HG03060 (cell line): ENCODE measurements at regions not wholly inside any gene's neighbourhood (a gene's known extent, or its start where the extent isn't known, plus 50 kb on each side); places are given as distances from the start of the nearest gene placed in this dataset.

Source experiments
- ATAC-seq: cut with Tn5 transposase; IDR thresholded peaks from one replicate; pipeline ENCODE4 v1.9.1; 2021; ENCODE audit warnings: low read depth, moderate number of reproducible peaks; ENCODE audit not compliant: unreplicated experiment

DNA sequence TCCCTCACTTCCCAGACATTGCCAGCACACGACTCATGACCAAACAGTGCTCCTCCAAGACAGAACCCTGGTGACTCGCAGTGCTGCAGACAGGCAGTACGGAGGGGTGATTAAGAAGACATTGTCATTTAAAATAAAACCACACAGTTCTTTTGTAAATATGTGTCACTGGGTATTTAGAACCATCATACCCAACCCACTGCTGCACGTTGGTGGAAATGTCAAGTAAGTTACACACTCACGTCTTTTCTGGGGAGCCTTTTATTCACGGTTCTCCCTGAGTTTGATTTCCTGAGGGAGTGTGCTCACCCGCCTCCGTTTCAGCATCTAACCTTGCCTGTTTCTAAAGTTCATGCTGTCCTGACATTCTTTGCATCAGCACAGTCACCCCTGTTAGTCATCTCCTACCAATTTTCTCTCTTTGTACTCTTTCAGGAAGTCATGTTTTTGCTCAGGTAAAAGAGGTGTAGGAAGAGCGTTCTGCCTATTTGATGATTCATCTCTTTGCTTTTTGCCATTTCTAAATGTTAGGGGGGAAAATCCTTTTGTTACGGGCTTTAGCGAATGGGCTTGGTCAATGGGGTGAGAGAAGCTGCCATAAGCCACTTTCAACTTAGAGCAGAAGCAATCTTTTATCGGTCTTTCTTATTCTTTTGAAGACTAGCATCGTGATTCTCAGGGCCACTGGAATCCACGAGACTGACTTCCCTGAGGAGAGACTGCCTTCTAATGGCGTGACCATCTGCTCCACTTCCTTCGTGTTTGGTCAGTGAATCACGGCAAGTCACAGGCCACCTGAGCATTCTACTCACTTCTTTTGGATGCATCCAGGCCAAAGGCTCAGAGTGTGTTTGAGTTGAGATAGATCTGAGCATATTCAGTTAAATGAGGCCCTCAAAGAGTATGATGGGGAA is 512.8 kb upstream of the JARID2 start:
- ATAC-seq: no peak

DNA sequence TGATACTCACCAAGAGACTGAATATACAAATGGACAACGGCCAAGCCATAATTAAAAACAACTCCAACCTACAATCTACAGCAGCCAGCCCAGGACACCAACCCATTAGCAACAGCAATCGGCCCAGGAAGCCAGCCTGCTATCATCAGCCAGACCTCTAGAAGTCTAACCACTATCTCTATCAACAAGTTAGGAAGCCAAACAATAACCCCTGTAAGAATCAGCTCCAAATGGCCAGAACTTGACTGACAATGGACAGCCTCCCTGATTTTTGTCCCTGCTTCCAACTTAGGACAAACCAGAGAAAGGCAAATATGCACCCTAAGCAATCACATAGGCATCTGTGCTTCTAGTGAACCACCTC is 511.8 kb upstream of the JARID2 start:
- no peak for ATAC-seq

DNA sequence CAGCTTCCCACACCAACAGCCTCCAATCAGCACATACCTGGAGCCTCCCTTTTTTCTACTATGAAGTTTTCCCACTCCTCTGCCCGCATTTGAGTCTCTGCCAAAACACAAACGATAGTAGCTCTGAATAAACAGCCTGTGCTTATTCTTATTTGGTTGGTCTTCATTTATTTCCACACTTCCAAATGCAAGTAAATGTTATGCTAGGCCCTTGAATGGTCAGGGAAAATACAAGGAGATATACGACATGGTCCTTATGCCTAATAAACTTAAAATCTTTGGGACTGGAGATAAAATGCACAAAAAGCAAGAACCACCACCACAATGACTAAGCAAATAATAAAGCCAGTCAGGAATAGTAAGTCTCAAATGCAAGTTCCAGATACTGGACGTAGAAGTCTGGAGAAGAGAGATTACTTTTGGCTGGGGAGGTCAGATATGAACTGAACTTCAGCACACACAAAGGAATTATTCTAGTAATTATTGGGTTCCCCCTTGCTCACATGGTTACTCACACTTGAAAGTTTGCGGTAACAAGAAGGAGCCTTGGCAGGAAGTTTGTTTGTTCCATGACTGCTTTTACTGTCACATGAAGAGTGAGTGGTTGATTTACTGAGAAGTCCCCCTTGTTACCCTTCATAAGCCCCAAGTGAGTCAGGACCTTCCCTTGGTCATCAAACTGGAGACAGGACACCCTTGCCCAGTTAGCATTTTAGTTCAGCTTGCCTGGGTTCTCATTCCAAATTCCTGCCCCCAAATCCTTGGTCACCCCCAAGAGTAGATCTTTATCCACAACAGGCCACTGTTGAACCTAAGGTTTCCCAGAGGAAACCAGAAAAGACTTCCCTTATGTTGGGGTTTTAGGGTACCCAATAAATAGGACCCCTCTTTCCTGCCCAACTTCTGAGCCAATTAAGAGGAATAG is 511.2 kb upstream of the JARID2 start:
- ATAC-seq: peak; percentile 70

DNA sequence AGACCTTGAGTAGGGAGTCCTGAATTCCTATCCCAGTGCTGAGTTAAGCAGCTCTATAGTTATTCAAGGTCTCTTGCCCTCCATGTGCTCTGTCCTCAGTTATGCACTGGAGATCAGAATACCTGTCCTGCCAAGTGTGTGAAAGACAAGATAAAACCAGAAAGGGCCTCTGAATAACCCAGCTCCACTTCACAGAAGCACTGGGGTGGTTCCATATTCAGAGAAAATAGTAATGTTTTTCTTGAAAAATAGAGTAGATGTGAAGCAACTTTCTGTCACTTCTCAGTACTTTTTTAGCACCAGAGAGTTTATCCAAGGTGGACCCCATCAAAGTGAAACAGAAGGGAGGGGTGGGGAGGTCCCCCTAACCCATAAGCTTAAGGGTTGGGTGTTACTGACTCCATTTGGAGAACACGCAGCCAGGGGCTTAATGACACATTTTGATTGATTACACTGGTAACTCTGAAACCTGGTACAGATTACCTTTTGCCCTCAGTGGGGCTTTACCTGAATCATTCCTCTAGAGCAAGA is 509.8 kb upstream of the JARID2 start:
- ATAC-seq: no peak

DNA sequence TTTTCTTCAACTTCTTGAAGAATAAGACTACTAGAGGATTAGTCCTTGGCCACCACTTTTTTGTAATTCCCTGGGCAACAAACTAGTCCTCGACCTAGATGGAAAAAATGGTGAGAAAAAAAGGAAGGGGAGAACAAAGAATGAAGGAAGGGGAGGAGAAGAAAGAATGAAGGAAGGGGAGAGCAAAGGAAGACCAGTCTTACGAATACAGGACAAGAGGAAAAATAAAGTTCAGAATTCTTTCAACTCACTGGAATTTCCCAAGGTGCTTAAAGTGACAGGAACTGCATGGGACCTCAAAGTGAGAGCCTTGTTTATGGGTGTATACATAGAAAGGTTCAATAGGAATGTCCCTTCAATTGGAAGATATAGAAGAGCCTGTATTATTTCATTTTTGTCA is 509.3 kb upstream of the JARID2 start:
- no peak for ATAC-seq

DNA sequence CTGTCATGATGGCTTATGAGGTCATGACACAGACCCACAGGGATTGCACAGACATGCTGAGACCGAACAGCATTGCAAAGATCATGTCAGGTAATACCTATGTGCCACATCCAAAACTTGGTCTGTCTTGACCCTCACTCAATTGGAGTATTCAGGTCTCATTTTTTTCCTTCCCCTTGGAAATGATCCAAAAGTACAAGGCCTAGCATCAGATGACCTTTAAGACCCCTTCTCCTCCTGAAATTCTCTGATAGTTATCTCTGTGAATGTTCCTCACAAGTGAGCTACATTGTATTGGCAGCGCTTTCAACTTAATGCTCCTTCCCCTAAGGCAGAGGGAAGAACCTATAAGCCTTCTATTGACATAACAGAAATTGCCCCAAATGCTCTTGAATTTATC is 507.4 kb upstream of the JARID2 start:
- no peak for ATAC-seq

DNA sequence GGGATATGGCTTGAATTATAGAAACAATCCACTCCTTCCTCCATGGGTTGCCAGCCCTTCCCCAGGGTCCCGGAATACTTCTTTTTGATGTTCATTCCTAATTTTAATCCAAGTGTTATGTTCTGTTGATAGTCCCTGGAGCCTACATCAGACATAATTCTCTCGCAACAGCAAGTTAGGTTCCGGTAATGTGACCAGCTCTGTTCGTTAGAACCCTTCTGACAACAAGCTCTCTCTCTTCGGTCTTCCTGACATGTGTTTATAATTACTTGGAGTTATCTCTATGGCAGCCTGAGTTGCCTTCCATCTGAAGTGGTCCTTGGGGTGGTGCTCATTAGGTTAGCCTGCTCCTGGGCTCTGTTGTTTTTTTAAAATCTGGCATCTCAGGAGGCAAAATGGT is 506.9 kb upstream of the JARID2 start:
- no peak for ATAC-seq

DNA sequence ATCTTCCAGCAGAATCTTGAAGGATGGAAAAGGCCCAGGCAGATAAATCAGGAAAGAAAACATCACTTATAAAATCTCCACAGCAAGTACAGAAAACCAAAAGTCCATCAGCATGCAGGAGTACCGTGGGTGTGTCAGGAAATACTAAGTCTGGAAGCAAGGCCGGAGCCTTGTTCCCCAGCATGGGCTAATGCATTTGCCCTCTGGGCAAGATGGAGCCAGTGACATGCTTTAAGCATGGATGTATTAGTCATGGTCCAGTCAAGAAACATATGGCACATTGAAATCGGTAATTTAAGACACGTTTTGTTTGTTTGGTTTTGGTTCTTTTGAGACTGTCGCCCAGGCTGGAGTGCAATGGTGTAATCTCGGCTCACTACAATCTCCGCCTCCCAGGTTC is 506.0 kb upstream of the JARID2 start:
- no peak for ATAC-seq

DNA sequence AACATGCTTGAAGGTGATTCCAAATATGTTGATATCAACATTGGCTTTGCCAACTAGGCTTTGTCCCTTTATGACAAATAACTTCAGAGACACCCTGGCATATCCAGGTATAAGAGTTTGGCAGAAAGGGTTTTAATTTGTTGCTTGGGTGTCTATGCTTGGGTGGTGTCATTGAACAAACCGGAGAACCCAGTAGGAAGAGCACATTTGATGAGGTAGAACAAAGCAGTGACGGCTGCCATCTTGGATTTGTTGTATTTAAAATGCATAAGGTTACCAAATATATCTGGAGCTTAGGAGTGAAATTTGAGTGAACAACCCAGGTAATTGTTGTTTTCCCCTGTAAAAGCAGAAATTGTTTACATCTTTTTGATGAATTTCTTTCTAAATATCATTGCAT is 503.7 kb upstream of the JARID2 start:
- no peak for ATAC-seq

DNA sequence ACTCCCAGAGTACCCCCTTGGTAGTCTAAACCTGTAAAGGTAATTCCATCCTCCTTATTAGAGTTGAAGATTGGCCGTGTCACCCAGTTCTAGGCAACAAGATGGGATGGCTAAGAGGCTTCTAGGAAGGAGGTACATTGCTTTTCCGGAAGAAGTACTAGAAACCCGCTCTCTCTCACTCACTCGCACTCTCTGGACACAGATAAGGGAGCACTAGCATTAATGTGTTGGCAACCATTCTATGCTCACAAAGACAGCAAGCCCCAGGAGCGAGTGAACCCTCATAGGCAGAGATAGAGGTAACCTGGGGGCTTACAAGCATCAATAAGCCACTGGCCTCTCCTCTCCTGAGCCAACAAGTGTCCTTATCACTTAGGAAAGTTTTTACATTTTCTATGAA is 503.2 kb upstream of the JARID2 start:
- ATAC-seq: no peak

DNA sequence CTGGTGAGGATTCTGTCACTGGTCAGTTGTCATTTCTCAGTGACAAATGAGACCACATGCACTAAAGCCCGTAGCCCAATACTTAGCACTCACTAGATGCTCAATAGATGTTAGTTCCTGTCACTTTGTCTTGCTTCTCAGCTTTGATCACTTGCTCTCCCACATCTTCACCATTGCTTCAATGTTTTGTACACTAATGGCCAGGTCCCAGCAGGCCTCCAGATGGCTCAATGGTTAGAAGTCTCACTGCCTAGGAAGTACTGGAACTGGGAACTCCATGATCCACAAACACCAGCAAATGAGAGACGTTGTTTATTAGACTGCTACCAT is 502.8 kb upstream of the JARID2 start:
- no peak for ATAC-seq

DNA sequence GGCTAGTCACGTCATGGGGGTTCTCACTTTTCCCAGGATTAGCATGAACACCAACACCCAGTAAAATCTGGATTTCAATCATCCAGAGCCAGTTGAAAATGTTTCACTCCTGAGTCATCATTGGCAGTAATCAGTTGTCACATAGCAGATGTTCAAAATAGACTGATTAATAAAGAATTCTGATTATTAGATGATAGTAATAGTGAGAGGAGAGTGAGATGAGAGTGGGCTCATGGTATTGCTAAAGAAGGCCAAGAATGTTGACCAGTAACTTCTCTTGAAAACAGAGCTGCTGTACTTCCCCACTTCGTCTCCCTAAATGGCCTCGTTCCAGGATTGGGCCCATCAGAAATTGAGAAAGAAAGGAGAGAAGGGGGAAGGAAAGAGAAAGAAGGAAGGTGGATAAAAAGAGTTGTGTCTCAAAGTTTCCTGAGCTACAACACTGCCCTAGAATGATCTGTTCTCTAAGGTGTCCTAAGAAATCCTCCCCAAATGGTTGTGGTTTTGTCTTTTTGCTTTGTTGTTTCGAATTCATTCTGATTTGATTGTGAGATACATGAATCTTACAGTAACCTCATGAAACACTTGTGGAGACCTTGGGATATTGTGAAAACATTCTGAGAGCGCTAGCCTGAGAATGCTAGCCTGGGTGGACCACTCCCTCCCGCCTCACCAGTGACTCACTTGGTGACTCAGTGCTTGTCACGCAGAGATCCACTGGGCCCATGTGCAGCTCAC is 502.2 kb upstream of the JARID2 start:
- ATAC-seq: no peak

DNA sequence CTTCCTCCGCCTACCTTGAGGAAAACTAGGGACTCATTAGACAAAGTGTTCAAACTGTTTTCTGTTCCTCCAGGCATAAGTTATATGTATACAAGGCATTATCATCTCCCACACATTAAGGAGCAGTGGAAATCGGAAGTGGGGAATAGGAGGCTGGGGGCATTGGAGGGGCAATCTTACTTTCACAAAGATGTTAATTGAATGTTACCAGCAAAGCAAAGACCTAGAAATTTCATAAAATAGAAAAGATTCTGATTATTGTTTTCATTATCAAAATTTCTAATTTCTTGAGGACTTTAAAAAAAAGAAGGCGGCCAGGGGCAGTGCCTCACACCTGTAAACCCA is 501.7 kb upstream of the JARID2 start:
- ATAC-seq: no peak

DNA sequence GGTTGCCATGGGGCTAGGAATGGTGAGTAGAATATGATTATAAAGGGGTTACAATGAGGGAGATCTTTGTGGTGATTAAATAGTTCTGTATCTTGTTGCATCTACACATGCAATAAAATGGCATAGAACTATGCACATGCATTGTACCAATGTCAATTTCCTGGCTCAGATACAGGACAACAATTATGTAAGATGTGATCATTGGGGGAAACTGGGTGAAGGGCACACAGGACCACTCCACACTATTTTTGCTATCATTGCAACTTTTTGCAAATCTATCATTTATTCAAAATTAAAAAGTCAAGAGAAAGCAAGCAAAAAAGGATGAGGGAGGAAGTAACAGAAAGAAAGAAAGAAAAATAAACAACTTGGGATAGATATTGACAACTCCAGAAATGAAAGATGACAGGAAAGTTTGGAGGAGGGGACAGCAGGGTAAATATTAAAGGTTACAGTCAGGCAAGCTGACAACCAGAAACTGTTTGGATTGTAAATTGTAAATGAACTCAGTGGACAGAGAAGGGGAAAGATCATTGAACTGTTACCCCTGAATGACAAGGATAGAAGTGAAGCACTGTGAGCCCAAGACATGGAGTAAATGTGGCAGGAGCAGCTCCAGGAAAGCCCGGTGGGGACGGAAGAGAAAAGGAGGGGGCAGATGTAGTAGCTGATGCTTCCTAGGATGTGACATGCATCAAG is 499.6 kb upstream of the JARID2 start:
- no peak for ATAC-seq

DNA sequence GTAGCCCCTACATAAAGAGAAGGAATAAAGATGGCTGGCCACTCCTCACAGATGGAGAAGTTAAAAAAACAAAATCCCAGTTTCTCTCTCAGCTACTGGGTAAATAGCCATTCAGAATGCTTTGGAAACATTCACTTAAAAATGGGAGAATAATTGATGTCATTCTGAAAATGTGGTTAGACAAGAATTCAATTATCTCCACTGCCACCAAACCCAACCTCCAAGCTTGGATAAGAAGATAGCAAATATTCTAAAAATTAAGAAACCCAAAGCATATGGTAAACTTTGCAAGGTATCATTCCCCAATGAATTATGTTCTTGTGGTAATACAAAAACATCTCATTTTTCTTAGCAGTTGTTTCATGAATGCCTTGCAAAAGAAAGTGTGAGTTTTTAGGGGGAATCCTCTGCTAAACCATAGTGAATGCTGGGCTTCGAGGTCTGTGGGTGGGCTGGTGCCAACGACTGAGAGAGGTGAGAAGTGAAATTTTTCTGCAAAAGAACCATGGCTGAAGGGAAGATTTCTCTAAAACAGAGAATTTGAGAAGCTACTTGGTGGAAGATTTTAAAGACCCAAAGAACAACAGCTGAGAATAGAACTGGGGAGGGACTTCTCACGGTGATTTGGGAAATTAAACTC is 497.9 kb upstream of the JARID2 start:
- no peak for ATAC-seq

DNA sequence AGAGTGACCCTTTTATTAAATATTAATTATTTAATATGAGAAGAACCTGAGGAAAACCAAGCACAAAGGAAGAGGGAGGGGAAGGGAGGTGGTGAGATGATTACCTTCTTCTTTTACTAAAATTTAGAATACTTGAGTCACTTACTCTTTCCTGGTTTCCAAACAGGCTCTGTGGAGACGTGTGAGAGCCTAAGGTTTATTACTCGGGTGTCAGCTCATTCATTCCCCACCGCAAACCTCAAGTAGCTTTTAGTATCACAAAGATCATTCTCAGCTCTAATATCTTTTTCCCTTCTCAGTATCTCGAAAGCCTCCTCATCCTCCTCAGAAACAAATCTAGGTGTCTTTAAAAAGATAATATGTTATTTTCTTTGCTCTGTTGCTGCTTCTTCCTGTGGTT is 497.2 kb upstream of the JARID2 start:
- no peak for ATAC-seq

DNA sequence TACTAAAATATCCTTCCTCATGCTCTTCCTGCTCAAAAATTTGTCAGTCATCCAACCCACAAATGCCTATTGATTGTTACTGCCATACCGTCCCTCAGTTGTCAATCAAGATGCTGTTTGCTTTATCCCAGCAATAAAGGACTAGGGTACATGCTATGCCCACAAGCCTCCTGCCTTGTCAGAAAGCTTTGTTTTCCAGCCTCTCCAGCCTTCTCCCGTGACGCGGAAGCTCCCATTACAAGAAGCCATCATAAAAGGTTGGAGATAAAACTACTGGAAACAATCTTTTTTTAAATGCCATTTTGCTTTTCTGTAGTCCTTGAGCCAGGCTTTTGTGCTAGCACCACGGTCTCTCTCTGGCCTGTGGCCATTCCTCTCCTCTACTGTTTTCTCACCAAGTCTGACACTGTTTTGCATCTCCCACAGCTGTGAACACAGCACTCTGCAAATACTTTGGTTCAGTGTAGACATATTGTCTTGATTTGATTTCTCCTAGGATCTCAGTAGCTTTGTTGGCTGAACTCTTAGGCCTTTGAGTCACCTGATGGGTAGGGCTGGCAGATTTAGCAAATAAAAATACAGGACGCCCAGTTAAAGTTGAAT is 495.7 kb upstream of the JARID2 start:
- ATAC-seq: no peak

DNA sequence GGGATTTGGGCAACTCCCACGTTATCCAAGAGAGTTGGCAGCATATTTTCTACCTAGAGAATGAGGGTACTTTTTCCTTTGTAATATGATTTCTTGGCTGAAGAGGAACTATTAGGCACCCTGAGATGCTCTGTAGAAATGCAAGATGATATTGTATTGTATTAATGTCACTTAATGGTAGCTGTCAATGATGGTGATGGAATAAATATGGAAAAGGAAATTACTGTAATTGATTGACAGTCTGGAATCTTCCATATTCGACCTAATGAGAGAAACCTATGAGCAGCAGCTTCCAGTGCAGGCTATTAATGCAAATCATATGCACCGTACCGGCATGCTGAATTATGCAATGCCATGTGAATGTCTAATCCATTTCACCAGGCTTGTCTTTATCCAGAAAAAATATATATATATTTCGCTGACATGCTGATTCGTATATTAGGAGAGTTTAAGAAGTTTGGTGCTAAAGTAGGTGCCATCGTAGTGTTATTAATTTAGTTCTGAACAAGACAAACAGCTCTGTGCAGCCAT is 494.2 kb upstream of the JARID2 start:
- no peak for ATAC-seq
